Amygdala (tissue), 56 donors: ENCODE measurements at regions not wholly inside any gene's neighbourhood (a gene's known extent, or its start where the extent isn't known, plus 50 kb on each side); places are given as distances from the start of the nearest gene placed in this dataset.
"Not testable (repeated sequence)": the region's sequence is repeated elsewhere in the genome, so short reads cannot be mapped to it uniquely, and the experiment has no call there.

Source experiments
- DNase-seq, 56 donors: peaks; one replicate each; lab custom pipeline; 2025; lab: John Stamatoyannopoulos, UW

DNA sequence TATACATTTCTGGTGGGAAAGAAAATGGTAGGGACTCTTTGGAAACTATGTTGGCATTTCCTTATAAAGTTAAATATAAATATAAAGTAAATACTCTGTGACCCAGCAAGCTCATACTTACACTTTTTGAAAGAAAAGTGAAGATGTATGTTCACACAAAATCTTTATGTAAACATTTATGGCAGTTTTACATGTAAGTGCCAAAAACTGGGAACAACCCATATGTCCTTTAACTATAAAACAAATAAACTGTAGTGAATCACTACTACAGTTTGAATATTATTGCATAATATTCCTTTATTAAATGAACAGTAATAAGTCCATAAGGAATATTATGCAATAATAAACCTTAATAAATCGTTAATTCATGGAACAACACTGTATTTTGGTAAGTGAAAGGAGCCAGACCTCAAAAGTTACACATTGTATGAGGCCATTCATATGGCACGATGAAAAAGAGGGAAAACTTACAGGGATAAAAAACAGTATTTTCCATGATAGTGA lies 1660.3 kb upstream of the LRRTM3 start:
- DNase-seq, result no peak

DNA sequence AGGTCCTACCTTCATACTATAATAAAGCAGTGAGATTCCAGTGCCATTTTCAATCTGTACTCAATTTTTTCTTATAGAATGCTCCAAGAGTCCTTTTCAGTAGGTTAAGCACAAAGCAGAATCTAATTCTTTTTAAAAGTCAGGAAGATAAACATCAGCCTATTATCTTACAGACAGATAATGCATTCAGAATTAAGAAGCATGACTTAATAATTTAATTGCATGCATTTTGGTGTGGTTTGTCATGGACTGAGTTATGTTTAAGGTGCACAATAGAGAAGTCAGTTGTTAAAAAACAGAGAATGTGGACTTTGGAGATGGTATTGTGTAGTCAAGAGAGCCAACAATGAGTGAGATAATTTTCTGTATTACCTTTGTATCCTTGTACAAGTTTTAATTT lies 1656.3 kb upstream of the LRRTM3 start:
- not testable (repeated sequence) for DNase-seq

DNA sequence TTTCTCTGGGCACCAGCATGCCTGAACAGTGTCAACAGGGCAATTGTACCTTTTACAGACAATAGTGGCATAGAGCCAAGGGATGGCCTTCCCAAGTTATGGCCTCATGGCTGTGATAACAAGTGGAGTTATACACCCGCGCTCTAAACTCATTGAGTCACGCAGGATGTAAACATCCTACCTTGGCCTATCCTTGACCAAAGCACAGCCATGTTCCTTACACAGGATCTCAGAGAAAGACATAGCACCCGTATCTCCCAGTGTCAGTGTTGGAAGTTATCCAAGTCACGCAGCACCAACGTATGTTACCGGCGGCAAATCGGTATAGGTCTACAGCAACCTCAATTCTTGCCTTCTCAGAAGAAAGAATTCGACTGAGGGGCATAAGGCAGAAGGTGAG lies 1654.9 kb upstream of the LRRTM3 start:
- peak in 1 of 56 donors; percentile 8 for DNase-seq

DNA sequence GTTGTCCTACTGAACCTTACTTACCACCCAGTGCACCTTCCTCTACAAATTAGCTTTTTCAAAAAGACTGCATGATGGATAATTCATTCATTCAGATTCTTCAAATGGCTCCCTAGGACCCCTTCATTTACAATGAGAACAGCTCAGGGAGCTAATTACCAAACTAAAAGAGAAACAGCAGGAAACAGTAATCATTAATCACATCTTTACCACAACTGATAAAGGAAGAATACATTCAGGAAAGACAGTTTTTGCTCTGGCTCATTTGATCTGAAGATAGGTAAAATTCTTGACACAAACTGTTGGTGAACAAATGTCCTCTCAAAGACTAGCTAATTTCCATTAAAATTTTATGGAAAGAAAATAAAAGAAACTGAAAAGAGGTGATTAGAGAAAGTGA lies 1652.7 kb upstream of the LRRTM3 start:
- no peak for DNase-seq

DNA sequence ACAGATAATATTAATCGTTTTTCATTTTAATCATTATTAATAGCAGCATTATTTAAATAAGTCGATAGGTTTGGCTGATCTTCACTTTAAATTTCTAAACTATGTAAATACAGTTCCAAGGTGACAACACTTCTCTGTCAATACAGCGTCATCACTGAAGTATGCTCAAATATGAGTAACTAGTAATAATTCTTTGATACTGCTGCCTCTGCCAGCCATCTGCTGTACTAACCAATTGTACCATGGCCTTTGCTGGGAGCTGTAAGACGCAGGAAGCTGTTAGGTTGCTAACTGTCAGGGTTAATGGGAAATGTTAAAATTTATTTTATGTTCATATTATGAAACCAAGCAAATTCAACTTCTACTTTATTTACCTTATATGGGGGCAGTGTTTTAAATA lies 1650.5 kb upstream of the LRRTM3 start:
- no peak for DNase-seq

DNA sequence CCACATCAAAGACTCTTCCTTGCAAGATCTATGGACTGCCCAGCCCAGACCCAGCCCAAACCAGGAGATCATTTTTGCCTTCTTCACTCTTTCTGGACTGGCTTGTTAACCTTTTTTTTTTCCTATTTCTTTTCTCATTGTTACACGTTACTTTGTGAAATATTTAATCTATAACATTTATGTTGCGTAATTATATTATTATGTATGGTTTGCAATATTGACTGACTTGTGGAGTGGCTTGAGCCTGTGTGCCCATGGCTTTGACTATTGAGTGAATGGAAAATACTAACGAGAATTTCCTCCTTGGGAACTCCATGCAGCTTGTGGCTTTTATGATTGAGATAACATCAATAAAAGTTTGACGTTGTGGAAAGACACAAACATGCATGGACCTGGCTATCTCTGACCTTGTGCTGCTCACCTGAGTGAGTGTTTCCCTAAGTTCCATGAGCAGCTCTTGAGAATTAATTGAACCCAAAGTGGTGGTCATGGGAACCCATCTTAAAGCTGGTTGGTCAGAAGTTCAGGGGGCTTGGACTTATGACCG lies 1641.3 kb upstream of the LRRTM3 start:
- DNase-seq, result no peak

DNA sequence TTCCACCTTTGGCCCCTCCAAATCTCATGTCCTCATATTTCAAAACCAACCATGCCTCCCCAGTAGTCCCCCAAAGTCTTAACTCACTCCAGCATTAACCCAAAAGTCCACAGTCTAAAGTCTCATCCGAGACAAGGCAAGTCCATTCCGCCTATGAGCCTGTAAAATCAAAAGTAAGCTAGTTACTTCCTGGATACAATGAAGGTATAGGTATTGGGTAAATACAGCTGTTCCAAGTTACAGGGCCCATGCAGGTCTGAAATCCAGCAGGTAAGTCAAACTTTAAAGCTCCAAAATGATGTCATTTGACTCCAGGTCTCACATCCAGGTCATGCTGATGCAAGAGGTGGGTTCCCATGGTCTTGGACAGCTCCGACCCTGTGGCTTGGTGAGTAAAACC lies 1640.1 kb upstream of the LRRTM3 start:
- DNase-seq, result not testable (repeated sequence)

DNA sequence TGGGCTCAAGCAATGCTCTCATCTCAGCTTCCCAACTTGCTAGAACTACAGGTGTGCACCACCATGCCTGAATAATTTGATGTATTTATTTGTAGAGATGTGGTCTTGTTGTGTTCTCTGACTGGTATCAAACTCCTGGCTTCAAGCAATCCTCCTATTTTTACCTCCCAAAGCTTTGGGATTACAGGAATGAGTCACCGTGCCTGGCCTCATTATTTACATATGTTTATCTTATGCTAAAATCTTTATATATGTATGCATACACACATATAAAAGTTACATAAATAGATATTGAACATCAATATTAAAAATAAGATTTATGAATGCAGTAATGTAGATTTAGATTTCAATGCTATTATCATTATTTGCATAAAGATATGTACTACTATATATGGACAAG lies 1634.5 kb upstream of the LRRTM3 start:
- no peak for DNase-seq

DNA sequence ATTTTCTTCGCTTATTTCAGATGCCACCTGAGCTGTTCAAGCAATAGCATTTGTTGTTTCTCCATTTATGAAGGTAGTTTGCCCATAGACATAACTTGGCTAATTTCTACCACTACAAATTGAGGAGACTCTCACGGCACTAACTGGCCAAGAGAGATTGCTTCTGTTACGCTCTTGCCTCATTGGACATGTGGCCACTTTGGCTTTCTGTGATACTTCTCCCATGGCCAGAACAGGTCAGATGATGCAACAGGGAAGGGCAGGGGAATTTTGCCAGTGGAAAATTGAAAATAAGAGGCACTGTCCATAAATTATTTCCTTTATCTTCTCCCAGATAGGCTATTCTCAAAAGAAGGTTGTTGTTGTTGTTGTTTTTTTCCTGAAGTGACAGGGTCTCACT lies 1633.3 kb upstream of the LRRTM3 start:
- no peak for DNase-seq

DNA sequence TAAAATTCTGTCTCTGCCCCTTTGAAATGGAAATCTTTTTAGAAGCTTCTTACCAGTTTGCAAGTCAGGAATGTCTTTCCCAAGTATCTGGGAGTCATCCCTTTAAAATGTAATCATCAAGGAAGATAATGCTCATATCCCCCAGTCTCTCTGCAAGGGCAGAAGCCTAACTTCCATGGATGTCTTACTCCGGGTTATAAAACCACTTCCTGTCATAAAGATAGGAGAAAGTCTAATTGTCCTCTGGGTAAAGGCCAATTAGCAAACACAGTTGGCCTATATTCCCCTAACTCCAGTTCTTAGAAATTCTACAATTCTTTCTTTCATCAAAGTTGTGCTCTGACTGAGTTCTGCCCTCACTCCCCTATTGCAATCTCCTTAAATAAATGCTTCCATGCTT lies 1631.5 kb upstream of the LRRTM3 start:
- no peak for DNase-seq

DNA sequence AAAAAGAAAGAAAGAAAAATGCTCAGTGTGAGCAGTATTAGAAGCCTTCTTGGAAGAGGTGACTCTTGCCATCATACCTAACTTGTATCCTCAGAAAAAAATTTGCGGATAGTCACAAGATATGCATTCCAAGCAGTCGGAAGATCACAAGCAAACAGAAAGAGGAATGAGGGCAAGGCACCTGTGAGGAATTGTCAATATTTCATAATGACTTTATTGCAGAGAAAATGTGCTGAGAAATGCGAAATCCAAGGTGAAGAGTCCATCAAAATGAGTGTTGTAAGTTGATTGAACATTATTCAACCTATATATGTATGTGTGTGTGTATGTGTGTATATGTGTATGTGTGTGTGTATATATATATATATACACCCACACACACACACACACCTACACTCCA lies 1624.7 kb upstream of the LRRTM3 start:
- DNase-seq, result no peak

DNA sequence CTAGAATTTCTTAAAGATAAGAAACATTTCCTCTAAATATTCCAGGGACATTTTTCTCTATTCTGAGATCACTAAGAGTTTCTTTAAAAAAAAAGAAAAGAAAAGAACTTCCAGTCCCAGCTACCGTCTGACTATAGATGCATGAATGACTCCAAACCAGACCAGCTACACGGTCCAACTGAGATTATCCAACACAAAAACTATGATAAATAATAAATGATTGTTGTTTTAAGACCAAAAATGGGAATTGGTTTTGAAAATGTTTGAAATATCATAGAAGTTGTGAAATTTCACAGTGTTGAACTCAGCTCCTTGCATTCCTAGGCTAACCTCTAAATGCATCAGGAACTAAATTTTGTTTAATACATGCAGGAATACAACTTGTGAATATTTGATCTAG lies 1619.6 kb upstream of the LRRTM3 start:
- DNase-seq, result no peak

DNA sequence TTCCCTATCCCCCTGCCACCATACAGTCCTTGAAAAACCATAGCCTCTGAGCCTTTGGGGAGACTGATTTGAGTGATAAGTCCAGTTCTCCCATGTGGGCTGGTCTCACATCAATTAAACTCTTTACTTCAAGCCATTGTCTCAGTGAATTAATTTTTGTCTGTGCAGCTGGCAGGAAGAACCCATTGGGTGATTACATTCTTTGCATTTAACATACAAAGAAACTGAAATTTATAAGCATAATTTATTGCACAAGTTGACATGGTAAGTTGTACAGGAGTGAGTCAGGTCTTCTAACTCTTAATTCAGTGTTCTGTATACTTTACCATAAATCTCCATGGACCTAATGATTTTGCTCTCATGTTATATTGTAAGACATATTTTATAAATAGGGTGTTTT lies 1613.0 kb upstream of the LRRTM3 start:
- DNase-seq, result no peak

DNA sequence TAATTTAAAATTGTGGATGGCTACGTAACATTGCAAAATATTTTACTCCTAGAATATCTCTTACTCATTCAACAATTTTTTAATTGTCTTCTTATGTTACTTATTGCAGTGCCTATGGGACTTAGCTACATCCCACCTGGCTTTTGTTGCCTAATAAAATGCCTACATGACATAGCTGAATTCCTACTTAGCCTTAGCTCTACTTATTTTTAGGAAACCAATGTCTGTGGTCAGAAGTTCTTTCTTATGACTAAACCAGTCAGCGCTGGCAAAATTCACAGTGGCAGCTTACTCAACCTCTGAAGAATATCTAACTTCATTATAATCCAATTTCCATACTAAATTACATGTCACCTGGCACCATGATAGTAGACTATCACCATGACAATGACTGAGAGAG lies 1612.4 kb upstream of the LRRTM3 start:
- DNase-seq, result no peak

DNA sequence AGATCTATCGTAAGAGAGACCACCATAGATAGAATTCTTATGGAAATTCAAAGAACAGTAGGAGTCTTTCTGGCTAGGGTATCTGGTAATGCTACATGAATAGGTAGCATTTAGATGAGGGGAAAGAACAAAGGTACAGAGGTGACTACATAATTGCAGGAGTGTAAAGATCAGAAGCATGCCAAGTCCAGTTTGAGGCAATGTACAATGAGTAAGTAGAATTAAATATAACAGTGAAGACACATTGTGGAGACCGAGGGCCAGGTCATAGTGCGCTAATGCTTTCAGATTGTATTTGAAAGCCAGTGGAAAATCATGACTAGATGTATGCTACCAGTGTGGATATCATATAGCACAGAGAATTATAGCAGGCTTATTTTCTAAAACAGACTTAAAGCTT lies 1611.6 kb upstream of the LRRTM3 start:
- no peak for DNase-seq

DNA sequence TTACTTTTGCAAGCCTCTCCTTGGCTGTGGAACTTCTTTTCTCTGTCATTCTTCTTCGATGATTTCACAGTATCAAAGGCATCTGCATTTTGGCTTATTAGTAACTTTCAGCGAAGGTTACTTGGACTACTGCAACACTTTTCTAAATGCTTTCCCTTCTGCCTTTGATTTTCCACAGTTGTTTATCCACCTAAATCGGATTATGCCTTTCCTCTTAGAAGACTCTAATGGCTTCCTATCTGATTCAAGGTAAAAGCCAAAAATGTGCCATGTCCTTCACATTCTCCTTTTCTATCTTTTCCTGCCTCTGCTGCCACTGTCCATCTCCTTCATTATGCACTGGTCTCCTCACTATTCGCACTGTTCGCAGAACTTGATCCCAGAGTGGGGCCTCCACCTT lies 1606.3 kb upstream of the LRRTM3 start:
- DNase-seq, result no peak

DNA sequence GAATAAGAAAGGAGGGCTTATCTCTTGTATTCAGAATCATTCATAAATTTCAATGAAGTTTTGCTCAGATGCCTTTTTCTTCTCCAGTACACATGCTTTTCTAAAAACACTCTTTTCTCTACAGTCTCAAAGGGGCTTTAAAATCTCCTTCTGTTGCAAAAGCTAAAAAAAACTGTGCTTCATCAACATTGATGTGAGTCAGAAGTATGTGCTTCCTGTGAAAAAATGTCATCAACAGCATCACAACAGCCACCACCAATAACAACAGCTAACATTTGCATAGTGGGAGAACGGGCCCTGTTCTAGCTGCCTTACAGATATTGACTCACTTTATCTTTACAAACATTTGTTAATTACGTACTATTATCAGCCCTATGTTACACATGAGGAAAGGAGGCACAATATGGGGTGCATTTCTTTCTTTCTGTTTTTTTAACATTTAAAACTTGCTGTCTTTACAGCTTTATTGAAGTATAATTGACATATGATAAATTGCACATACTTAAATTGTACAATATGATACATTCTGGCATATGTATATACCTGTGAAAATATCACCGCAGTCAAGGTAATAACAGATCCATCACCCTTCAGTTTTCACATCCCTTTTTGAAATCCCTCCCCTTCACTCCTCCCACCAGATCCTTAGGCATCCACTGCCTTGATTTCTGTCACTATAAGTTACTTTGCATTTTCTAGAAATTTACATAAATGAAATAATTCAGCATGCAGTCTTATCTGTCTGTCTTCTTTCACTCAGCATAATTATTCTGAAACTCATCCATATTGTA lies 1605.4 kb upstream of the LRRTM3 start:
- no peak for DNase-seq

DNA sequence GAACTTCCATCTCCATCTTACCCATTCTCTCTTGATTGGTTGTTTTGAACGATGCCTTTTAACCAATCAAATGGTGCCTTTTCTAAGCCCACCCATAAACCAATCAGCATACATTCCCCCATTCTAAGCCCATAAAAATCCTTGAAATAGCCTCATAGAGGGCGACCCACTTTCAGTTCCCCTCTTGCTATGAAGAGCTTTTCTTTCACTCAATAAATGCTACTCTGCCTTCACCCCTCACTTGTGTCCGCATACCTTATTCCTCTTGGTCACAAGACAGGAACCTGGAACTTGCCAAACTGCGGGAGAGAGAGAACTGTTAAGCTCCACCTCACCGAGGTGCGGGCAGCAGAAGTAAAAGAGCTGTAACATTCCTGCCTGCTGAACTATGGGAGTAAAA lies 1602.0 kb upstream of the LRRTM3 start:
- no peak for DNase-seq

DNA sequence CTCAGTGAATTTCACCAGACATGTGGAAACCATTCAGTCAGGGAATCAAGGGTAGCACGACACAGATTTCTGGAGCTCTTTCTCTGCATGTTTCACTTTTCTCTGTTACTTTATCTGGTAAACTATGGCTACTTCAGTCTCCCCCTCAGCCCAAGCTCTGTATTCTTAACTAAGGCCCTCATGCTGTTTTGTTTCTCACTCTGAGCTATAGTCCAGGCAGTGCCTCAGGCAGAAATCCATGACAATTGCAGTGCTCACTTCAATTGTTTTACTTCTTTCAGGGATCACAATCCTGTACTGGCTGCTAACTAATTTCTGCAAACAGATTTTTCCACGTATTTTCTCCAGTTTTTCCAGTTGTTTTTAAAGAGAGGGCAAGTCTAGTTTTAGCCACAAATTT lies 1599.9 kb upstream of the LRRTM3 start:
- DNase-seq, result no peak

DNA sequence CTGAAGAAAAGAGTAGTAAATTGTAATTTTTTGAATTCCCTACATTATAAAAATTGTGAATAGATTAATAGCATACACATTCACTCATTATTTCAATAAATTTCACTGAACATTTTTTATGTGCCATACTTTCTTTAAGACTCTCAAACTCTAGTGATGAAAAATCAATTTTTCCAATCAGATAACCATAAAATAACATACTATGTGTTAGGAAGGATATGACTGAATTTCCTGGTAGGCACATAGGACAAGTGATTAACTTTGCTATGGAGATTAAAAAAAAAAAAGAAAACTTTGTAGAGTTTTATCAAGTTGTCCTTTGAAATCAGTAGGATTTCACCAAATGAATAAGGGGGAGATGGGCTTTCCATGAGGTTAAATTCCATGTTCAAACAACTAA lies 1597.3 kb upstream of the LRRTM3 start:
- no peak for DNase-seq

DNA sequence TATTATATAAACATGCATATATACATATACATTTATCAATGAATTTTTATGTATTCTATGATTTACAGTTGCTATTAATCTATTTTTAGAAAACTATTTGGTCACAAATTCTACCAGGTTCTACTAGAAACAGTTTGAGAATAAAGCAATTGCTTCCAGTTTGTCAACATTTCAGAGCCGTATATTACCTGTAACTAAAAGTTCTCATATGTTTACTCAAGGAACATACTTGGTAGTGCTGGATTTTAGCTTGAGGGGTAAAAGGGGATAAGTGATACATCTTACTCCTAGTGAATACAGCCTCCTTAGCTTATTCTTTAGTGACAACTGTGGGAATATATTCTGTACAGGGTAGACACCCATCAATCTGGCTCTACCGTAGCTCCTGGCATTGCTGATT lies 1590.5 kb upstream of the LRRTM3 start:
- no peak for DNase-seq

DNA sequence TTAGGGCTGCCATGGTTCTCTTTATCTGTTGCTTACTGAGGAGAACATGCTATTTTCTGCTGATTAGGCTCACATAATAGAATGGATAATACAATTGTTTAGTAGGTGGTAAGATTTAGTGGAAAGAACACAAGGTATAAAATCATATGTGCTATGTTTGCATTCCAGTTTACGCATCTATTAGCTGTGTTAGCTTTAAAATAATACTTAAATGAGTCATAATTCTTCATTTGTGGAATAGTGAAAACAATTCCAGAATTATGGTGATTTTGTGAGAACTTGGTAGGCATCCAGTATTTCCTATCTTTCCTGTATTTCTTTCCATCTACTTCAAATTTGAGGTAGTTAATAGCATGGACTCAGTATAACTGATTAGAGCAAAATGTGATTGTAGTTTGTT lies 1585.5 kb upstream of the LRRTM3 start:
- DNase-seq, result no peak
